ENCODE measurements at regions not wholly inside any gene's neighbourhood (a gene's known extent, or its start where the extent isn't known, plus 50 kb on each side); places are given as distances from the start of the nearest gene placed in this dataset.
"Not testable (repeated sequence)": the region's sequence is repeated elsewhere in the genome, so short reads cannot be mapped to it uniquely, and the experiment has no call there.

DNA sequence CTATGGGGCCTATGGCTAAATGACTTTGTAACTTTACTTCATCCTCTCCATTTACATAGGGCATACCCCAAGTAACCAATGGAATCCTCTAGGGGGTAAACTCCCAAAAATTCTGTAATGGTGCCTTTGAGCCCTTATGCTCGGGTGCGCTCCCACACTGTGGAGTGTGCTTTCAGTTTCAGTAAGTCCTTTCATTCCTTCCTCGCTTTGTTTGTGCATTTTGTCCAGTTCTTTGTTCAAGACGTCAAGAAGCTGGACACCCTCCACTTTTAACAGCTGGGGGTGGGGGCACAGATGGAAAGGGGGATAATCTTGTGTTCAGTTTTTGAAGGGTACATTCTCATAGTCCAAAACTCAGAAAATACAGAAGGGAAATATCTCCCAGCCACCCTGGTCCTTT lies 84.4 kb upstream of the C2CD4B start:
- TF ChIP-seq, protein P1, sequence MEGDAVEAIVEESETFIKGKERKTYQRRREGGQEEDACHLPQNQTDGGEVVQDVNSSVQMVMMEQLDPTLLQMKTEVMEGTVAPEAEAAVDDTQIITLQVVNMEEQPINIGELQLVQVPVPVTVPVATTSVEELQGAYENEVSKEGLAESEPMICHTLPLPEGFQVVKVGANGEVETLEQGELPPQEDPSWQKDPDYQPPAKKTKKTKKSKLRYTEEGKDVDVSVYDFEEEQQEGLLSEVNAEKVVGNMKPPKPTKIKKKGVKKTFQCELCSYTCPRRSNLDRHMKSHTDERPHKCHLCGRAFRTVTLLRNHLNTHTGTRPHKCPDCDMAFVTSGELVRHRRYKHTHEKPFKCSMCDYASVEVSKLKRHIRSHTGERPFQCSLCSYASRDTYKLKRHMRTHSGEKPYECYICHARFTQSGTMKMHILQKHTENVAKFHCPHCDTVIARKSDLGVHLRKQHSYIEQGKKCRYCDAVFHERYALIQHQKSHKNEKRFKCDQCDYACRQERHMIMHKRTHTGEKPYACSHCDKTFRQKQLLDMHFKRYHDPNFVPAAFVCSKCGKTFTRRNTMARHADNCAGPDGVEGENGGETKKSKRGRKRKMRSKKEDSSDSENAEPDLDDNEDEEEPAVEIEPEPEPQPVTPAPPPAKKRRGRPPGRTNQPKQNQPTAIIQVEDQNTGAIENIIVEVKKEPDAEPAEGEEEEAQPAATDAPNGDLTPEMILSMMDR (IDR thresholded peaks at IDR 0.05; ENCODE audit: insufficient read depth, low read length, poor library complexity, severe bottlenecking) = no peak
- Histone ChIP-seq H3K27me3 (ENCODE audit: control insufficient read depth, insufficient read depth, low read length) (peaks cover 4% of the 10 kb centered on the region), H3K4me3 (ENCODE audit: low read depth, low read length) (no peak overlapping the region), H3K36me3 (ENCODE audit: control insufficient read depth, insufficient read depth, low read length) (no peaks in the 10 kb centered on the region)
- no peak for DNase-seq (ENCODE audit: low read depth)

DNA sequence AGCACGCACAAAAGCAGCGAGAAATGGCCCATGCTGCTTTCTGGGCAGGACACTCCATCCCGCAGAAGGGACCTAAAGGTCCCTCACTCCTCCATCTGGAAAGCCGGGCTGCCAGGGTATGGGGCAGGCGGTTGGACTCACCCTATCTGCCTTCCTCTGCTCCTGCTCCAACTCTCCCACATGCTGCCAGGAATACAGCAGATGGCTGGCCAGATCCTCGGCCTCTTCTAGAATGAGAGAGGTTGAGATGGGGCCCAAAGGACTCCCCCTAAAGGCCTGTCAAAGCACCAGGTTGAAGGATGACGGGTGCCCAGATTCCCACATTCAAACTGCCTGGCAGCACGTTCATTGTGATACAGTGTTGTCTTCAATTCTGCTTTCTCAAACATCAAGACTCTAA lies 85.1 kb upstream of the C2CD4B start:
- TF ChIP-seq, protein P1 (IDR thresholded peaks at IDR 0.05; ENCODE audit: insufficient read depth, low read length, poor library complexity, severe bottlenecking) = no peak
- peaks cover 4% of the 10 kb centered on the region for H3K27me3 ChIP-seq (ENCODE audit: control insufficient read depth, insufficient read depth, low read length)
- H3K4me3 ChIP-seq (ENCODE audit: low read depth, low read length) = no peak overlapping the region
- H3K36me3 ChIP-seq (ENCODE audit: control insufficient read depth, insufficient read depth, low read length) = no peaks in the 10 kb centered on the region
- DNase-seq (ENCODE audit: low read depth) = no peak

DNA sequence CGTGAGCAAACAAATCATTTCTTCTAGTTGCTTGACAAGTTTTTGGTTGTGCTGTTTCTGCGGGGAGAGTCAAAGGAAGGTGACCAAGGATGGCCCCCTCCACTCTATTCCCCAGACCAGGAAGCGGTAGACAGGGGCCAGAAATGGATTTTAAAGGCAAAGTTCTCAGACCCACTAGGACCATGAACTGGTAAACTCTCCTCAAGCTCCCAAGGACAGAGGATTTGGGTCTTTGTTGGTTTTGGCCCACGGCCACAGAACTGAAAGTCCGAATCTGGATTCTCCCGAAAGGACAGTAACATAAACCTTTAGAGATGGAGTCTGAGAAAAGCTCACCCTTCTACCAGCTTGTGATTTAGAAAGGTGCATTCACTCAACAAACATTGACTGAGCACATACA lies 85.9 kb upstream of the C2CD4B start:
- Histone ChIP-seq H3K27me3 (ENCODE audit: control insufficient read depth, insufficient read depth, low read length) (peaks cover 4% of the 10 kb centered on the region), H3K36me3 (ENCODE audit: control insufficient read depth, insufficient read depth, low read length) (no peaks in the 10 kb centered on the region), H3K4me3 (ENCODE audit: low read depth, low read length) (no peak overlapping the region)
- DNase-seq (ENCODE audit: low read depth) = no peak
- TF ChIP-seq, protein P1 (IDR thresholded peaks at IDR 0.05; ENCODE audit: insufficient read depth, low read length, poor library complexity, severe bottlenecking) = no peak

DNA sequence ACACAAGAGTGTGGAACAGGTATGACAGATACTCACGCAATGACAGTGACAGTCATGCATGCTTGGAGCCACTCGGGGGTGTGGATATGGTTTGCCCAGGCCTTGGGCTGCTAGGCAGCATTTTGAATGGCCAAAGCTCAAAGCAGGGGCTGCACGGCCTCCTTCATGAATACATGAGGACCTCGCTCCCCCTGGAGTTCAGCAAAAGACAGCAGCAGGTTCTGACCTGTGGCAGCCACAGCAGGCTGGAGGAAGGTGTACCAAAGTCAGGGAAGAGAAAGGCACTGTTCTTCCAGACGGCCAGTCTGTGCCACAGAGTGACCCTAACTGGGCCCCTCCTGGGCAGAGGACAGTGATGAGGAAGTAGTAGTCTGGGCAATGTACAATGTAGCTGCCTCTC lies 88.2 kb upstream of the C2CD4B start:
- no peak for DNase-seq (ENCODE audit: low read depth)
- no peak overlapping the region for H3K4me3 ChIP-seq (ENCODE audit: low read depth, low read length)
- peaks cover 4% of the 10 kb centered on the region for H3K27me3 ChIP-seq (ENCODE audit: control insufficient read depth, insufficient read depth, low read length)
- no peaks in the 10 kb centered on the region for H3K36me3 ChIP-seq (ENCODE audit: control insufficient read depth, insufficient read depth, low read length)
- TF ChIP-seq, protein P1 (IDR thresholded peaks at IDR 0.05; ENCODE audit: insufficient read depth, low read length, poor library complexity, severe bottlenecking) = peak; percentile 12

DNA sequence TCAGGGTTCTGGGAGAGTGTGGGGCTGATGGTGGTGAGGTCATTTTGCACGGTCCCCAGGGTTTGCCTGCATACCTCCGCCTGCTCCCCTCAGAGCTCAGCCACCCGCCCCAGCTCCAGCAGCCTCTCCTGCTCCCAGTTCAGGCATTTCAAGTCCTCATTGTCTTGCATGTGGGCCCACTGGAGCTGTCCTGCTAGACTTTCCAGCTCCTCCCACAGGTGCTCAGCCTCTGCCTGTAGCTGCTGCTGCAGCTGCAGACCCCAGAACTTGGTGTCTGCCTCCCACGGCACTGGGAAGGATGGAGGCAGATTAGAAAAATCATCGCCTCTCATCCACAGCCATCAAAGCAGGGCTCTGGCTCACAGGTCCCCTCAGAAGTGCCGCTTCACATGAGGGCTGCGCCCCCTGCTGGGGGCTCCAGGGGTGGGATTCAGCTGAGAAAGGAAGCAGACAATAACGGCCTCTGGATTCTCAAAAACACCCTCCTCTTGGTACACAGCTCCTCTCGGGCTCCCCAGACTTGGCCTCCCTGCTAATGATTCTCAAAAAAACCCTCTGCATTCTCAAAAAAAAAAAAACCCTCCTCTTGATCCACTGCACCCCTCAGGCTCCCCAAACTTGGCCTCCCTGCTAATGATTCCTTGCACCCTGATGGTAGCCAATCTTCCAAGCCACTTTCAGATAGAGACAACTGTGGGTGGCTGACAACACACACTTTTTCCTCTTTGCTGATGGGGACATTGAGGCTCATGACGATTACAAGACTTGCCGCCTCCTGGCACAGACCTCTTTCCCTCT lies 89.3 kb upstream of the C2CD4B start:
- TF ChIP-seq, protein P1 (IDR thresholded peaks at IDR 0.05; ENCODE audit: insufficient read depth, low read length, poor library complexity, severe bottlenecking) = peak; percentile 91
- peaks cover 4% of the 10 kb centered on the region for H3K27me3 ChIP-seq (ENCODE audit: control insufficient read depth, insufficient read depth, low read length)
- DNase-seq (ENCODE audit: low read depth) = peak; percentile 25
- H3K4me3 ChIP-seq (ENCODE audit: low read depth, low read length) = no peak overlapping the region
- H3K36me3 ChIP-seq (ENCODE audit: control insufficient read depth, insufficient read depth, low read length) = no peaks in the 10 kb centered on the region

DNA sequence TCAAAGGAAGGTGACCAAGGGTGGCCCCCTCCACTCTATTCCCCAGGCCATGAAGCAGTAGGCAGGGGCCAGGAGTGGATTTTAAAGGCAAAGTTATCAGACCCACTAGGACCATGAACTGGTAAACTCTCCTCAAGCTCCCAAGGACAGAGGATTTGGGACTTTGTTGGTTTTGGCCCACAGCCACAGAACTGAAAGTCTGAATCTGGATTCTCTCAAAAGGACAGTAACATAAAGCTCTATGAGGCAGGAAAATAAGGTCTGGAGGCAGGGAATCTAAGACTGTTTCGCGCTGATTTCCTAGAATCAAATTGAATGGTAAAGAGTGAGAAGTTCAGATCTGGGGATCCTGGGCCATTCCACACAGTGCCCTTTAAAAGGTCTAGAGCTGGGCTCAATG lies 91.3 kb upstream of the C2CD4B start:
- H3K4me3 ChIP-seq (ENCODE audit: low read depth, low read length); H3K27me3 ChIP-seq (ENCODE audit: control insufficient read depth, insufficient read depth, low read length); DNase-seq (ENCODE audit: low read depth); H3K36me3 ChIP-seq (ENCODE audit: control insufficient read depth, insufficient read depth, low read length): not testable (repeated sequence)

Measured in kidney epithelial cell (primary cell).